Activated CD8-positive, alpha-beta memory T cell treated with anti-CD3 and anti-CD28 coated beads, Interleukin-2, amount 50 U/mL, for 24 hours (primary cell): ENCODE measurements at regions not wholly inside any gene's neighbourhood (a gene's known extent, or its start where the extent isn't known, plus 50 kb on each side); places are given as distances from the start of the nearest gene placed in this dataset.
"Not testable (repeated sequence)": the region's sequence is repeated elsewhere in the genome, so short reads cannot be mapped to it uniquely, and the experiment has no call there.

ENCODE experiments used
- DNase-seq: peaks from one replicate; pipeline ENCODE4 v3.0.0-alpha.2; 2020; ENCODE audit errors: extremely low read depth

GRCh38 chr7:68393051-68393450, 1205.2 kb upstream of the AUTS2 start:
- no peak for DNase-seq

GRCh38 chr7:68394131-68394530, 1204.1 kb upstream of the AUTS2 start:
- no peak for DNase-seq

GRCh38 chr7:68399991-68400590, 1198.2 kb upstream of the AUTS2 start:
- DNase-seq, result no peak

GRCh38 chr7:68400783-68401182, 1197.5 kb upstream of the AUTS2 start:
- no peak for DNase-seq

GRCh38 chr7:68401313-68401712, 1197.0 kb upstream of the AUTS2 start:
- DNase-seq, result no peak

GRCh38 chr7:68406480-68406879, 1191.8 kb upstream of the AUTS2 start:
- DNase-seq, result no peak

- DNase-seq, result no peak
These were observed 1190.8 kb upstream of the AUTS2 start for GRCh38 chr7:68407460-68407859.

- DNase-seq, result no peak
These were observed 1189.4 kb upstream of the AUTS2 start for GRCh38 chr7:68408873-68409272.

GRCh38 chr7:68409851-68410250, 1188.4 kb upstream of the AUTS2 start:
- no peak for DNase-seq

- not testable (repeated sequence) for DNase-seq
These were observed 1187.6 kb upstream of the AUTS2 start for GRCh38 chr7:68410693-68411092.

- DNase-seq, result no peak
These were observed 1186.5 kb upstream of the AUTS2 start for GRCh38 chr7:68411742-68412141.

- no peak for DNase-seq
These were observed 1183.4 kb upstream of the AUTS2 start for GRCh38 chr7:68414631-68415425.

GRCh38 chr7:68417002-68417401, 1181.3 kb upstream of the AUTS2 start:
- no peak for DNase-seq

GRCh38 chr7:68417659-68418058, 1180.6 kb upstream of the AUTS2 start:
- DNase-seq, result no peak

GRCh38 chr7:68420342-68421192, 1177.7 kb upstream of the AUTS2 start:
- no peak for DNase-seq

- no peak for DNase-seq
These were observed 1176.6 kb upstream of the AUTS2 start for GRCh38 chr7:68421712-68422111.

- DNase-seq, result no peak
These were observed 1176.0 kb upstream of the AUTS2 start for GRCh38 chr7:68422281-68422680.

- no peak for DNase-seq
These were observed 1174.9 kb upstream of the AUTS2 start for GRCh38 chr7:68423356-68423755.

- DNase-seq, result no peak
These were observed 1173.5 kb upstream of the AUTS2 start for GRCh38 chr7:68424658-68425297.

GRCh38 chr7:68425377-68425776, 1172.9 kb upstream of the AUTS2 start:
- no peak for DNase-seq

- no peak for DNase-seq
These were observed 1168.7 kb upstream of the AUTS2 start for GRCh38 chr7:68429411-68430117.
